BE2C (cell line): ENCODE measurements at regions not wholly inside any gene's neighbourhood (a gene's known extent, or its start where the extent isn't known, plus 50 kb on each side); places are given as distances from the start of the nearest gene placed in this dataset.

ENCODE experiments used
- DNase-seq: peaks from one replicate; pipeline ENCODE4 v3.0.0-alpha.2; 2020
- H3K27me3 ChIP-seq: fragments of 250-450 bp; sonication (Bioruptor Pico); 2 replicates; pipeline ENCODE4 v1.5.1; 2020; ENCODE audit warnings: mild to moderate bottlenecking
- H3K36me3 ChIP-seq: fragments of 250-450 bp; sonication (Bioruptor Pico); 2 replicates; pipeline ENCODE4 v1.5.1; 2020; ENCODE audit warnings: mild to moderate bottlenecking
- H3K4me1 ChIP-seq: fragments of 250-450 bp; sonication (Bioruptor Pico); 2 replicates; pipeline ENCODE4 v1.5.1; 2020
- H3K4me3 ChIP-seq: 2 replicates; pipeline ENCODE4 v1.5.1; 2011; ENCODE audit warnings: low read depth, low read length
- H3K9me3 ChIP-seq: fragments of 250-450 bp; sonication (Bioruptor Pico); 2 replicates; pipeline ENCODE4 v1.5.1; 2020
- CTCF ChIP-seq: IDR thresholded peaks from 2 replicates; pipeline ENCODE4 v1.5.1; 2012; ENCODE audit warnings: mild to moderate bottlenecking, low read depth, low read length

DNA sequence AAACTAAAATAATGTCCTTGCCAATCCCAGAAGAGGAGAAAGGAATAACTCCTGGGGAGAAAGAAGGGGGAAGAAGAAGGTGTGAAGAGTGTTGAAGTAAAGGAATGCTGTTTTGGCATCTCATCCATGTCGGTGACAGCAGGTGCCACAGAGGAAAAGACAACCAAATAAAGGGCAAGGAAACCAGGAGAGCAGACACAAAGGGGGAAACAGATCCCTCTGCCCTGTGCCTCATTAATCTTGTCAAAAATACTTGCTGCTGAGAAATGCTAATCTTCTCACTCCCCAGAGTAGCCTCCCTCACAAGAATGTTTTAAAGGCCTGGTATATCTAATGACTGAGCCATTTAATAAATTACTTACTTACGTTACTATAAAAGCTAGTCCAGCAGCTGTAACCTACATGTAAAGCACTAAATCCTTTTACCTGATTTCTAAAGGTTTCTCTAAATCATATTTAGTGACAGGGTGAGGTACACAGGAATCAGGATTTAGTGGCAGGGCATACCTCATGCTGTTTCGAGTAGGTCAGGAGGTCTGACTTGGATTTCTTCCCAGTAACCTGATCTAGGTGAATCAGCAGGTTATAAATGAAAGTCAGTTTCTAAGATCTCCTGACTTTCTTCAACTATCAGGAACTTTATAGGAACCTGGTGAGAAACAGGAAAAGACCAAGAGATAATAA, 377.1 kb downstream of the CENPW start:
- H3K4me1 ChIP-seq, result no peaks in the 10 kb centered on the region
- no peaks in the 10 kb centered on the region for H3K36me3 ChIP-seq
- no peak for DNase-seq
- no peaks in the 10 kb centered on the region for H3K27me3 ChIP-seq
- no peak overlapping the region for H3K4me3 ChIP-seq
- no peak for TF ChIP-seq CTCF
- H3K9me3 ChIP-seq, result no peaks in the 10 kb centered on the region

DNA sequence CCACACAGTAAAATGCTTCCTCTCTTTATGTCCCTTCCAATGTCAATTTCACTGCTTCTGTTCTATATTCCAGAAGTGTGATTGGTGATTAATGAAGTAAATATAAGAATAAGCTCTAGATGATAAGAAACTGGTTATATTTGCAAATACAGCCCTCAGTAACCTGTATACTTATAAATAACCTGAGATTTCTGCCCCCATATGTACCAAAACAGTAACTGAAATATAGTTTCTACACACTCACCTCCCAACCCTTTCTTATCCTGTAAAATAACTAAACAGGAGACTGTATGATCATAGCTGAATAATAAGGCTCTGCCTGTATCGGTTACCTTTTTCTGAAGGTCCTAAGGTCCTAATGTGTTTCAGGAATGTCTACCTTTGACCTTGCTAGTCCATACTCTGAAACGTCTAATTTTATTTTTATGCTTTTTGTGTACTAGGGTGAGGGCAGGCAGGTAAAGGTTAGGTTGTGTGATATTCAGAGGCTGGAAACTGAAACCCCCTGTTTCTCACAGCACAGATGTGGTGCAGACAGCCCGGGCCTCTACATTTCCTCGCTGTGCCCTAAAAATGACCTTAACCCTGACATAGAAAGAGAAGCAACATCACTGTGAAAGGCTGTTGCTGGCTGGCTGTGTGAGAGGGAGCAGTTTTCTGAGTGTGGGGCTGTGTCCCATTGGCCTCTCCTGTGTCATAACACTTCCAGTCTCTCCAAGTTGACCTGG, 378.8 kb downstream of the CENPW start:
- Histone ChIP-seq H3K27me3 (no peaks in the 10 kb centered on the region), H3K4me1 (no peaks in the 10 kb centered on the region), H3K36me3 (no peaks in the 10 kb centered on the region), H3K9me3 (no peaks in the 10 kb centered on the region), H3K4me3 (no peak overlapping the region)
- no peak for TF ChIP-seq CTCF
- no peak for DNase-seq

GRCh38 chr6:126720304-126720703, 380.4 kb downstream of the CENPW start:
- DNase-seq, result no peak
- H3K4me3 ChIP-seq, result no peak overlapping the region
- no peak for TF ChIP-seq CTCF
- H3K4me1 ChIP-seq, result no peaks in the 10 kb centered on the region
- no peaks in the 10 kb centered on the region for H3K9me3 ChIP-seq
- no peaks in the 10 kb centered on the region for H3K27me3 ChIP-seq
- no peaks in the 10 kb centered on the region for H3K36me3 ChIP-seq

DNA sequence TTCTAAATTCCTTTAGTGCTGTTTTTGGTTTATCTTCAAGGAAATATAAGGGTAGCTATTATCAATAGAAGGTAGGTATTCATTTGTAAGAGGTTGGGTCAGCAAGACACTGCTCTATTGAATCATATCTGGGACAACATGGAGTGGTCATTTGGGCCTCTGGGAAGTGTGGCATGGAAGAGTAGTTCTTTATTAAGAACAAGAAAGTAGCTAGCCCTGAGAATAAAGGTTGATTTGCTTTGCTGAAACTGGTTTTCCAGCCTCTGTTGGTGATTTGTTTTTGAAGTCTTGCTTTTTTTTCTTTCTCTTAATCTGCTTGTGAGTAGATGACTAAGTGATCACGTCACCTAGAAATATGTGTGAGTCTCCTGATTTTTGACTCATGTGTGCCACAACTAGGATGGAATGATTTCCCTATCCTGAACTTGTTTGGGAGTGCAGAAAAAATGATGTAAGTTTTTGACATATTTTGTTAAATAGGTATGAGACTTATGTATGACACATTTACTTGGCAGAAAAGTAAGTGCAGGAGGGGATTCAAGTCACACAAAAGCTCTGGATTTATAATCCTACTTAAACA, 381.8 kb downstream of the CENPW start:
- Histone ChIP-seq H3K36me3 (no peaks in the 10 kb centered on the region), H3K4me1 (no peaks in the 10 kb centered on the region), H3K4me3 (no peak overlapping the region), H3K9me3 (no peaks in the 10 kb centered on the region; the same call in 1 of the 2 replicates), H3K27me3 (no peaks in the 10 kb centered on the region)
- TF ChIP-seq CTCF, result no peak
- DNase-seq, result no peak

DNA sequence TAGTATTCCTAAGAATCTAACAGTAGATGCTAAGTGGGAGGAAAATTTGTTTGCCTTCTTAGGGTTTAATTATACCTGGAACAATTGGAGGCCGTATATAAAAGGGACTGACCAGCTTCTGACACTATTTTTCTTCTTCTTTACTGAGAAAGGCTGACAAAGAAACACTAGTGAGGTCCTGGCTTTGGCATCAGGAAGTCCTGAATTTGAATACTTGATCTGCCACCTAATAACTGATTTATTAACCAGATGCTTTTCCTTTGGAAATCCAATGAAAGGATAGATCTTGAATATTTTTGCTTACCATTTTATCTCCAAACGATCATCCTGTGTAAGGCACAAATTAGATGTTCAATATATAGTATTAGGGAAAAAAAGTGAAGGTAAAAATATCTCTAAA, 382.5 kb downstream of the CENPW start:
- DNase-seq, result no peak
- Histone ChIP-seq H3K4me3 (no peak overlapping the region), H3K9me3 (no peaks in the 10 kb centered on the region; the same call in 1 of the 2 replicates), H3K4me1 (no peaks in the 10 kb centered on the region), H3K36me3 (no peaks in the 10 kb centered on the region), H3K27me3 (no peaks in the 10 kb centered on the region)
- TF ChIP-seq CTCF, result no peak
